ENCODE measurements at regions not wholly inside any gene's neighbourhood (a gene's known extent, or its start where the extent isn't known, plus 50 kb on each side); places are given as distances from the start of the nearest gene placed in this dataset.

- TF ChIP-seq CTCF (IDR thresholded peaks at IDR 0.05), result no peak
These were observed 490.3 kb upstream of the EPHA5 start for GRCh38 chr4:66160606-66161005.

- TF ChIP-seq CTCF (IDR thresholded peaks at IDR 0.05), result no peak
These were observed 487.3 kb upstream of the EPHA5 start for GRCh38 chr4:66157594-66157993.

GRCh38 chr4:66130042-66130441, 459.8 kb upstream of the EPHA5 start:
- TF ChIP-seq CTCF (IDR thresholded peaks at IDR 0.05), result no peak

GRCh38 chr4:66123831-66124413, 453.6 kb upstream of the EPHA5 start:
- TF ChIP-seq CTCF (IDR thresholded peaks at IDR 0.05), result no peak

GRCh38 chr4:66123190-66123589, 452.9 kb upstream of the EPHA5 start:
- TF ChIP-seq CTCF (IDR thresholded peaks at IDR 0.05), result no peak

- TF ChIP-seq CTCF (IDR thresholded peaks at IDR 0.05), result no peak
These were observed 438.6 kb upstream of the EPHA5 start for GRCh38 chr4:66108898-66109297.

GRCh38 chr4:66097218-66097617, 426.9 kb upstream of the EPHA5 start:
- TF ChIP-seq CTCF (IDR thresholded peaks at IDR 0.05), result no peak

- no peak for TF ChIP-seq CTCF (IDR thresholded peaks at IDR 0.05)
These were observed 424.8 kb upstream of the EPHA5 start for GRCh38 chr4:66095065-66095464.
